SK-N-SH treated with all-trans-retinoic acid at 6 μM for 48 hours (cell line): ENCODE measurements at regions not wholly inside any gene's neighbourhood (a gene's known extent, or its start where the extent isn't known, plus 50 kb on each side); places are given as distances from the start of the nearest gene placed in this dataset.

ENCODE experiments used
- ATAC-seq: fragments of 200-7000 bp; cut with Tn5 transposase; 3 replicates; pipeline ENCODE4 v1.9.1; 2020; ENCODE audit warnings: mild to moderate bottlenecking, moderate library complexity
- ARNTL ChIP-seq: fragments of 450-650 bp; formaldehyde crosslinking; IDR thresholded peaks from 2 replicates; pipeline ENCODE4 v1.5.0; 2020; ENCODE audit warnings: low read depth, mild to moderate bottlenecking, moderate library complexity, borderline replicate concordance
- BACH2 ChIP-seq: fragments of 250-450 bp; sonication (Bioruptor Pico); IDR thresholded peaks from 2 replicates; pipeline ENCODE4 v1.9.0; 2021; ENCODE audit warnings: mild to moderate bottlenecking, borderline replicate concordance
- CREB5 ChIP-seq: fragments of 250-450 bp; sonication (Bioruptor Pico); IDR thresholded peaks from 2 replicates; pipeline ENCODE4 v1.5.1; 2020; ENCODE audit warnings: low read depth, mild to moderate bottlenecking, moderate library complexity
- CSDC2 ChIP-seq: fragments of 250-450 bp; sonication (Bioruptor Pico); IDR thresholded peaks from 2 replicates; pipeline ENCODE4 v1.5.0; 2020; ENCODE audit warnings: mild to moderate bottlenecking, moderate library complexity
- CSRNP3 ChIP-seq: fragments of 250-450 bp; sonication (Bioruptor Pico); IDR thresholded peaks from 2 replicates; pipeline ENCODE4 v1.5.1; 2021; ENCODE audit warnings: mild to moderate bottlenecking, moderate library complexity
- ESRRG ChIP-seq: fragments of 250-450 bp; sonication (Bioruptor Pico); IDR thresholded peaks from 2 replicates; pipeline ENCODE4 v1.6.1; 2021; ENCODE audit warnings: mild to moderate bottlenecking
- GLIS3 ChIP-seq: fragments of 250-450 bp; sonication (Bioruptor Pico); IDR thresholded peaks from 2 replicates; pipeline ENCODE4 v1.5.0; 2020; ENCODE audit warnings: mild to moderate bottlenecking, moderate library complexity
- ISL1 ChIP-seq: fragments of 250-450 bp; sonication (Bioruptor Pico); IDR thresholded peaks from 2 replicates; pipeline ENCODE4 v2.1.2; 2022; ENCODE audit warnings: mild to moderate bottlenecking, moderate library complexity
- OSR1 ChIP-seq: fragments of 250-450 bp; sonication (Bioruptor Pico); IDR thresholded peaks from 2 replicates; pipeline ENCODE4 v1.8.0; 2022; ENCODE audit warnings: moderate library complexity, mild to moderate bottlenecking, inconsistent platforms
- PATZ1 ChIP-seq: fragments of 250-450 bp; sonication (Bioruptor Pico); IDR thresholded peaks from 2 replicates; pipeline ENCODE4 v1.8.0; 2020; ENCODE audit warnings: mild to moderate bottlenecking, moderate library complexity, borderline replicate concordance
- POU6F1 ChIP-seq: fragments of 250-450 bp; sonication (Bioruptor Pico); IDR thresholded peaks from 2 replicates; pipeline ENCODE4 v1.8.0; 2021; ENCODE audit warnings: low read depth, mild to moderate bottlenecking, moderate library complexity, borderline replicate concordance
- PPARA ChIP-seq: fragments of 250-450 bp; sonication (Bioruptor Pico); IDR thresholded peaks from 2 replicates; pipeline ENCODE4 v1.5.0; 2020; ENCODE audit warnings: mild to moderate bottlenecking, borderline replicate concordance
- RARB ChIP-seq: fragments of 250-450 bp; sonication (Bioruptor Pico); IDR thresholded peaks from 2 replicates; pipeline ENCODE4 v1.8.0; 2021; ENCODE audit warnings: mild to moderate bottlenecking, moderate library complexity
- SNAI2 ChIP-seq: fragments of 250-450 bp; sonication (Bioruptor Pico); IDR thresholded peaks from 2 replicates; pipeline ENCODE4 v1.5.0; 2020; ENCODE audit warnings: mild to moderate bottlenecking, moderate library complexity
- TOX ChIP-seq: fragments of 250-450 bp; sonication (Bioruptor Pico); IDR thresholded peaks from 2 replicates; pipeline ENCODE4 v1.8.0; 2021; ENCODE audit warnings: mild to moderate bottlenecking, moderate library complexity, borderline replicate concordance
- TSHZ2 ChIP-seq: fragments of 250-450 bp; sonication (Bioruptor Pico); IDR thresholded peaks from 2 replicates; pipeline ENCODE4 v1.5.0; 2020; ENCODE audit warnings: mild to moderate bottlenecking, moderate library complexity
- ZC3H10 ChIP-seq: fragments of 250-450 bp; sonication (Bioruptor Pico); IDR thresholded peaks from 2 replicates; pipeline ENCODE4 v1.5.1; 2021; ENCODE audit warnings: mild to moderate bottlenecking, moderate library complexity
- ZFP30 ChIP-seq: fragments of 450-650 bp; formaldehyde crosslinking; IDR thresholded peaks from 2 replicates; pipeline ENCODE4 v1.5.0; 2022; ENCODE audit warnings: mild to moderate bottlenecking, moderate library complexity
- ZNF565 ChIP-seq: fragments of 450-650 bp; formaldehyde crosslinking; conservative IDR thresholded peaks from 2 replicates; pipeline ENCODE4 v1.5.0; 2020; ENCODE audit warnings: low read depth, mild to moderate bottlenecking, moderate library complexity
- ZNF70 ChIP-seq: fragments of 450-650 bp; formaldehyde crosslinking; IDR thresholded peaks from 2 replicates; pipeline ENCODE4 v1.5.0; 2020; ENCODE audit warnings: mild to moderate bottlenecking, moderate library complexity
- ZNF8 ChIP-seq: fragments of 450-650 bp; formaldehyde crosslinking; IDR thresholded peaks from 2 replicates; pipeline ENCODE4 v1.5.0; 2020; ENCODE audit warnings: mild to moderate bottlenecking, moderate library complexity

- no peak for TF ChIP-seq TSHZ2 (CRISPR knock-in tag)
- no peak for TF ChIP-seq GLIS3
- no peak for TF ChIP-seq ZNF565
- TF ChIP-seq ZFP30 (CRISPR knock-in tag) = no peak
- no peak for TF ChIP-seq ARNTL (CRISPR knock-in tag)
- no peak for TF ChIP-seq BACH2
- TF ChIP-seq PPARA = no peak
- TF ChIP-seq CSDC2 (CRISPR knock-in tag) = no peak
- no peak for TF ChIP-seq CSRNP3 (CRISPR knock-in tag)
- no peak for TF ChIP-seq POU6F1 (CRISPR knock-in tag)
- TF ChIP-seq SNAI2 = no peak
- TF ChIP-seq ESRRG = no peak
- peak; percentile 81 for ATAC-seq
Observed at GRCh38 chr1:170267317-170267716, 121.6 kb downstream of the NTMT2 start.

GRCh38 chr1:170271430-170272161 is 125.8 kb downstream of the NTMT2 start:
- TF ChIP-seq OSR1 = no peak
- no peak for TF ChIP-seq ZNF70 (CRISPR knock-in tag)
- TF ChIP-seq TOX (CRISPR knock-in tag) = no peak
- TF ChIP-seq PATZ1 (CRISPR knock-in tag) = no peak
- no peak for TF ChIP-seq RARB (CRISPR knock-in tag)
- no peak for TF ChIP-seq CREB5
- no peak for ATAC-seq

- no peak; the same call in 2 of the 3 replicates for ATAC-seq
- TF ChIP-seq CSRNP3 (CRISPR knock-in tag) = no peak
- no peak for TF ChIP-seq ZNF8 (CRISPR knock-in tag)
- no peak for TF ChIP-seq PATZ1 (CRISPR knock-in tag)
- TF ChIP-seq ZFP30 (CRISPR knock-in tag) = no peak
- no peak for TF ChIP-seq ZC3H10 (CRISPR knock-in tag)
- no peak for TF ChIP-seq ESRRG
- TF ChIP-seq ISL1 (CRISPR knock-in tag) = no peak
- no peak for TF ChIP-seq PPARA
- no peak for TF ChIP-seq SNAI2
- TF ChIP-seq TSHZ2 (CRISPR knock-in tag) = no peak
Observed at GRCh38 chr1:170273291-170274130, 127.8 kb downstream of the NTMT2 start.
